ENCODE measurements at regions not wholly inside any gene's neighbourhood (a gene's known extent, or its start where the extent isn't known, plus 50 kb on each side); places are given as distances from the start of the nearest gene placed in this dataset.

GRCh38 chr5:124418390-124418789, 328.0 kb downstream of the ZNF608 start:
- peaks cover 0 to 17% (median 9%) of the 10 kb centered on the region in 7 donors for H3K9me3 Mint-ChIP-seq
- DNase-seq (no peak), ATAC-seq (ENCODE audit: low read depth in 2 of 2) (no peak)
- Histone ChIP-seq H3K9me3 (ENCODE audit: control insufficient read depth in 2 of 2, low read length in 2 of 2) (no peaks in the 10 kb centered on the region), H3K27ac (ENCODE audit: insufficient read depth, low read length, poor library complexity, severe bottlenecking) (no peak overlapping the region), H3K4me1 (ENCODE audit: control insufficient read depth, insufficient read depth, low read length, poor library complexity, severe bottlenecking) (no peaks in the 10 kb centered on the region), H3K4me3 (ENCODE audit: low read depth, low read length) (no peak overlapping the region), H3K27me3 (ENCODE audit: control insufficient read depth, insufficient read depth, low read length) (no peaks in the 10 kb centered on the region), H3K36me3 (ENCODE audit: control insufficient read depth, insufficient read depth, low read length) (no peaks in the 10 kb centered on the region)
- no peaks in the 10 kb centered on the region for H3K36me3 Mint-ChIP-seq
- H3K27me3 Mint-ChIP-seq, result no peaks in the 10 kb centered on the region
- no peak overlapping the region for H3K4me3 Mint-ChIP-seq
- H3K4me1 Mint-ChIP-seq, result no peaks in the 10 kb centered on the region
- H3K27ac Mint-ChIP-seq, result no peak overlapping the region

GRCh38 chr5:124417196-124417595, 329.2 kb downstream of the ZNF608 start:
- no peaks in the 10 kb centered on the region for H3K9me3 ChIP-seq (ENCODE audit: control insufficient read depth in 2 of 2, low read length in 2 of 2)
- Mint-ChIP-seq H3K27ac (no peak overlapping the region), H3K4me1 (no peaks in the 10 kb centered on the region), H3K9me3 (peaks cover 2 to 24% (median 13%) of the 10 kb centered on the region in 7 donors), H3K27me3 (no peaks in the 10 kb centered on the region), H3K4me3 (no peak overlapping the region), H3K36me3 (no peaks in the 10 kb centered on the region)
- H3K4me1 ChIP-seq (ENCODE audit: control insufficient read depth, insufficient read depth, low read length, poor library complexity, severe bottlenecking), result no peaks in the 10 kb centered on the region
- ATAC-seq (ENCODE audit: low read depth in 2 of 2) (no peak), DNase-seq (no peak)
- no peak overlapping the region for H3K27ac ChIP-seq (ENCODE audit: insufficient read depth, low read length, poor library complexity, severe bottlenecking)
- H3K27me3 ChIP-seq (ENCODE audit: control insufficient read depth, insufficient read depth, low read length), result no peaks in the 10 kb centered on the region
- no peak overlapping the region for H3K4me3 ChIP-seq (ENCODE audit: low read depth, low read length)
- H3K36me3 ChIP-seq (ENCODE audit: control insufficient read depth, insufficient read depth, low read length), result no peaks in the 10 kb centered on the region

GRCh38 chr5:124416627-124417026, 329.8 kb downstream of the ZNF608 start:
- no peaks in the 10 kb centered on the region for H3K9me3 ChIP-seq (ENCODE audit: control insufficient read depth in 2 of 2, low read length in 2 of 2)
- no peaks in the 10 kb centered on the region for H3K27me3 ChIP-seq (ENCODE audit: control insufficient read depth, insufficient read depth, low read length)
- H3K36me3 ChIP-seq (ENCODE audit: control insufficient read depth, insufficient read depth, low read length), result no peaks in the 10 kb centered on the region
- no peak overlapping the region for H3K4me3 ChIP-seq (ENCODE audit: low read depth, low read length)
- no peak for DNase-seq
- H3K27ac ChIP-seq (ENCODE audit: insufficient read depth, low read length, poor library complexity, severe bottlenecking), result no peak overlapping the region
- no peaks in the 10 kb centered on the region for H3K4me1 Mint-ChIP-seq
- no peaks in the 10 kb centered on the region for H3K27me3 Mint-ChIP-seq
- no peak overlapping the region for H3K4me3 Mint-ChIP-seq
- H3K36me3 Mint-ChIP-seq, result no peaks in the 10 kb centered on the region
- peaks cover 2 to 21% (median 9%) of the 10 kb centered on the region in 7 donors for H3K9me3 Mint-ChIP-seq
- H3K4me1 ChIP-seq (ENCODE audit: control insufficient read depth, insufficient read depth, low read length, poor library complexity, severe bottlenecking), result no peaks in the 10 kb centered on the region
- no peak for ATAC-seq (ENCODE audit: low read depth in 2 of 2)
- H3K27ac Mint-ChIP-seq, result no peak overlapping the region

- no peak for ATAC-seq (ENCODE audit: low read depth in 2 of 2)
- Histone ChIP-seq H3K27ac (ENCODE audit: insufficient read depth, low read length, poor library complexity, severe bottlenecking) (no peak overlapping the region), H3K36me3 (ENCODE audit: control insufficient read depth, insufficient read depth, low read length) (no peaks in the 10 kb centered on the region), H3K4me3 (ENCODE audit: low read depth, low read length) (no peak overlapping the region), H3K9me3 (ENCODE audit: control insufficient read depth in 2 of 2, low read length in 2 of 2) (no peaks in the 10 kb centered on the region), H3K4me1 (ENCODE audit: control insufficient read depth, insufficient read depth, low read length, poor library complexity, severe bottlenecking) (no peaks in the 10 kb centered on the region), H3K27me3 (ENCODE audit: control insufficient read depth, insufficient read depth, low read length) (no peaks in the 10 kb centered on the region)
- H3K9me3 Mint-ChIP-seq, result peaks cover under 1 to 15% (median 8%) of the 10 kb centered on the region in 7 donors
- no peaks in the 10 kb centered on the region for H3K36me3 Mint-ChIP-seq
- DNase-seq, result no peak
- H3K4me3 Mint-ChIP-seq, result no peak overlapping the region
- H3K27me3 Mint-ChIP-seq, result no peaks in the 10 kb centered on the region
- no peaks in the 10 kb centered on the region for H3K4me1 Mint-ChIP-seq
- H3K27ac Mint-ChIP-seq, result no peak overlapping the region
Observed at GRCh38 chr5:124414973-124415372, 331.5 kb downstream of the ZNF608 start.

GRCh38 chr5:124410539-124411488, 335.6 kb downstream of the ZNF608 start:
- H3K27me3 ChIP-seq (ENCODE audit: control insufficient read depth, insufficient read depth, low read length), result no peaks in the 10 kb centered on the region
- DNase-seq (no peak), ATAC-seq (ENCODE audit: low read depth in 2 of 2) (no peak)
- H3K4me3 ChIP-seq (ENCODE audit: low read depth, low read length), result no peak overlapping the region
- no peaks in the 10 kb centered on the region for H3K9me3 ChIP-seq (ENCODE audit: control insufficient read depth in 2 of 2, low read length in 2 of 2)
- Mint-ChIP-seq H3K36me3 (no peaks in the 10 kb centered on the region), H3K27me3 (no peaks in the 10 kb centered on the region), H3K4me3 (no peak overlapping the region), H3K4me1 (no peaks in the 10 kb centered on the region), H3K27ac (no peak overlapping the region), H3K9me3 (peaks cover 0 to 12% (median 5%) of the 10 kb centered on the region in 7 donors)
- H3K36me3 ChIP-seq (ENCODE audit: control insufficient read depth, insufficient read depth, low read length), result no peaks in the 10 kb centered on the region
- no peak overlapping the region for H3K27ac ChIP-seq (ENCODE audit: insufficient read depth, low read length, poor library complexity, severe bottlenecking)
- H3K4me1 ChIP-seq (ENCODE audit: control insufficient read depth, insufficient read depth, low read length, poor library complexity, severe bottlenecking), result no peaks in the 10 kb centered on the region

GRCh38 chr5:124408738-124409453, 337.5 kb downstream of the ZNF608 start:
- no peak for ATAC-seq (ENCODE audit: low read depth in 2 of 2)
- H3K27me3 Mint-ChIP-seq, result no peaks in the 10 kb centered on the region
- no peak overlapping the region for H3K27ac Mint-ChIP-seq
- H3K27ac ChIP-seq (ENCODE audit: insufficient read depth, low read length, poor library complexity, severe bottlenecking), result no peak overlapping the region
- no peak overlapping the region for H3K4me3 Mint-ChIP-seq
- no peaks in the 10 kb centered on the region for H3K4me1 Mint-ChIP-seq
- peaks cover 0 to 12% (median 5%) of the 10 kb centered on the region in 7 donors for H3K9me3 Mint-ChIP-seq
- DNase-seq, result no peak
- H3K9me3 ChIP-seq (ENCODE audit: control insufficient read depth in 2 of 2, low read length in 2 of 2), result no peaks in the 10 kb centered on the region
- H3K36me3 ChIP-seq (ENCODE audit: control insufficient read depth, insufficient read depth, low read length), result no peaks in the 10 kb centered on the region
- H3K27me3 ChIP-seq (ENCODE audit: control insufficient read depth, insufficient read depth, low read length), result no peaks in the 10 kb centered on the region
- no peaks in the 10 kb centered on the region for H3K4me1 ChIP-seq (ENCODE audit: control insufficient read depth, insufficient read depth, low read length, poor library complexity, severe bottlenecking)
- no peak overlapping the region for H3K4me3 ChIP-seq (ENCODE audit: low read depth, low read length)
- no peaks in the 10 kb centered on the region for H3K36me3 Mint-ChIP-seq

- Mint-ChIP-seq H3K27me3 (no peaks in the 10 kb centered on the region), H3K9me3 (peaks cover 0 to 3% (median 0%) of the 10 kb centered on the region in 7 donors), H3K27ac (no peak overlapping the region), H3K36me3 (no peaks in the 10 kb centered on the region), H3K4me1 (no peaks in the 10 kb centered on the region), H3K4me3 (no peak overlapping the region)
- H3K4me3 ChIP-seq (ENCODE audit: low read depth, low read length), result no peak overlapping the region
- no peak for ATAC-seq (ENCODE audit: low read depth in 2 of 2)
- DNase-seq, result no peak
- no peak overlapping the region for H3K27ac ChIP-seq (ENCODE audit: insufficient read depth, low read length, poor library complexity, severe bottlenecking)
- no peaks in the 10 kb centered on the region for H3K36me3 ChIP-seq (ENCODE audit: control insufficient read depth, insufficient read depth, low read length)
- no peaks in the 10 kb centered on the region for H3K9me3 ChIP-seq (ENCODE audit: control insufficient read depth in 2 of 2, low read length in 2 of 2)
- H3K4me1 ChIP-seq (ENCODE audit: control insufficient read depth, insufficient read depth, low read length, poor library complexity, severe bottlenecking), result no peaks in the 10 kb centered on the region
- H3K27me3 ChIP-seq (ENCODE audit: control insufficient read depth, insufficient read depth, low read length), result no peaks in the 10 kb centered on the region
Observed at GRCh38 chr5:124404796-124405195, 341.6 kb downstream of the ZNF608 start.
